Uterus (tissue), 3 donors: ENCODE measurements at regions not wholly inside any gene's neighbourhood (a gene's known extent, or its start where the extent isn't known, plus 50 kb on each side); places are given as distances from the start of the nearest gene placed in this dataset.

Experiments
- DNase-seq, 2 donors: peaks; one replicate each; pipeline ENCODE4 v3.0.0-alpha.2; 2019 to 2020
- H3K27ac ChIP-seq, 2 donors: fragments of 200-600 bp; sonication (generic); 1 replicate in 1 of 2; 2 replicates in 1 of 2; pipeline ENCODE4 v1.5.1; 2016 to 2018
- H3K27me3 ChIP-seq, 2 donors: fragments of 200-600 bp; sonication (generic); one replicate each; pipeline ENCODE4 v1.5.1; 2018 to 2019; ENCODE audit warnings: control low read depth in 1 of 2
- H3K36me3 ChIP-seq, 2 donors: fragments of 200-600 bp; sonication (generic); one replicate each; pipeline ENCODE4 v1.5.1; 2019; ENCODE audit warnings: control low read depth in 1 of 2
- H3K4me1 ChIP-seq, 2 donors: fragments of 200-600 bp; sonication (generic); one replicate each; pipeline ENCODE4 v1.5.1; 2018 to 2019; ENCODE audit warnings: control low read depth in 1 of 2
- H3K4me3 ChIP-seq, 2 donors: fragments of 200-600 bp; sonication (generic); 1 replicate in 1 of 2; 2 replicates in 1 of 2; pipeline ENCODE4 v1.5.1; 2018 to 2019; ENCODE audit warnings: mild to moderate bottlenecking in 1 of 2
- H3K9me3 ChIP-seq, 2 donors: fragments of 200-600 bp; sonication (generic); one replicate each; pipeline ENCODE4 v1.5.1; 2019; ENCODE audit warnings: control low read depth in 1 of 2
- CTCF ChIP-seq, 4 experiments: fragments of 200-600 bp in 2 of 4; fragments of 450-650 bp in 2 of 4; sonication (generic) in 2 of 4; IDR thresholded peaks; one replicate each; pipeline ENCODE4 v1.5.1; 2016 to 2019; ENCODE audit warnings: antibody characterized with exemption in 4 of 4, mild to moderate bottlenecking in 2 of 4, moderate library complexity in 1 of 4
- POLR2A ChIP-seq, 2 donors: fragments of 450-650 bp; IDR thresholded peaks; one replicate each; pipeline ENCODE4 v1.6.1; 2016; ENCODE audit warnings: antibody characterized with exemption in 2 of 2, mild to moderate bottlenecking in 1 of 2, moderate library complexity in 1 of 2
- intact Hi-C: fragments of 100-400 bp; cut with DNase I; formaldehyde crosslinking; loops from one replicate; pipeline ENCODE4 v1.15.1; 2023; ENCODE audit warnings: low total_unique reads
- donor health status: DM: yes; HTN: yes; CAD: no.

GRCh38 chr12:84696281-84696680 is 216.3 kb downstream of the SLC6A15 start:
- H3K27me3 ChIP-seq: no peaks in the 10 kb centered on the region
- no peak for DNase-seq
- H3K9me3 ChIP-seq: no peaks in the 10 kb centered on the region
- no peak overlapping the region for H3K27ac ChIP-seq
- intact Hi-C loops: no loop called here
- no peaks in the 10 kb centered on the region for H3K36me3 ChIP-seq
- no peak for TF ChIP-seq POLR2A (IDR thresholded peaks at IDR 0.05)
- no peak for TF ChIP-seq CTCF (IDR thresholded peaks at IDR 0.05)
- no peaks in the 10 kb centered on the region for H3K4me1 ChIP-seq
- no peak overlapping the region for H3K4me3 ChIP-seq

- no peak for DNase-seq
- intact Hi-C loops: no loop called here
- Histone ChIP-seq H3K27ac (no peak overlapping the region), H3K4me1 (no peaks in the 10 kb centered on the region), H3K4me3 (no peak overlapping the region), H3K36me3 (no peaks in the 10 kb centered on the region), H3K27me3 (no peaks in the 10 kb centered on the region), H3K9me3 (no peaks in the 10 kb centered on the region)
- TF ChIP-seq CTCF (IDR thresholded peaks at IDR 0.05) (no peak), POLR2A (IDR thresholded peaks at IDR 0.05) (no peak)
Observed at GRCh38 chr12:84694116-84694515, 218.5 kb downstream of the SLC6A15 start.

GRCh38 chr12:84692071-84692470 is 220.5 kb downstream of the SLC6A15 start:
- Histone ChIP-seq H3K9me3 (no peaks in the 10 kb centered on the region), H3K4me3 (no peak overlapping the region), H3K27ac (no peak overlapping the region), H3K4me1 (no peaks in the 10 kb centered on the region), H3K36me3 (no peaks in the 10 kb centered on the region), H3K27me3 (no peaks in the 10 kb centered on the region)
- intact Hi-C loops: no loop called here
- DNase-seq: no peak
- TF ChIP-seq POLR2A (IDR thresholded peaks at IDR 0.05): no peak
- no peak for TF ChIP-seq CTCF (IDR thresholded peaks at IDR 0.05)

- H3K4me1 ChIP-seq: no peaks in the 10 kb centered on the region
- DNase-seq: no peak
- no peak overlapping the region for H3K4me3 ChIP-seq
- intact Hi-C loops: no loop called here
- no peak overlapping the region for H3K27ac ChIP-seq
- no peaks in the 10 kb centered on the region for H3K9me3 ChIP-seq
- no peaks in the 10 kb centered on the region for H3K36me3 ChIP-seq
- no peak for TF ChIP-seq POLR2A (IDR thresholded peaks at IDR 0.05)
- no peak for TF ChIP-seq CTCF (IDR thresholded peaks at IDR 0.05)
- H3K27me3 ChIP-seq: no peaks in the 10 kb centered on the region
Observed at GRCh38 chr12:84691266-84691665, 221.3 kb downstream of the SLC6A15 start.

- no peaks in the 10 kb centered on the region for H3K4me1 ChIP-seq
- DNase-seq: no peak
- no peak overlapping the region for H3K27ac ChIP-seq
- intact Hi-C loops: no loop called here
- H3K4me3 ChIP-seq: no peak overlapping the region
- no peaks in the 10 kb centered on the region for H3K36me3 ChIP-seq
- H3K27me3 ChIP-seq: no peaks in the 10 kb centered on the region
- H3K9me3 ChIP-seq: no peaks in the 10 kb centered on the region
- TF ChIP-seq CTCF (IDR thresholded peaks at IDR 0.05): no peak
- TF ChIP-seq POLR2A (IDR thresholded peaks at IDR 0.05): no peak
Observed at GRCh38 chr12:84689638-84690037, 223.0 kb downstream of the SLC6A15 start.
